ENCODE measurements at regions not wholly inside any gene's neighbourhood (a gene's known extent, or its start where the extent isn't known, plus 50 kb on each side); places are given as distances from the start of the nearest gene placed in this dataset.
"Not testable (repeated sequence)": the region's sequence is repeated elsewhere in the genome, so short reads cannot be mapped to it uniquely, and the experiment has no call there.

- no peak for DNase-seq
Measured at GRCh38 chr22:44628835-44629234, 73.2 kb upstream of the PRR5 start.

GRCh38 chr22:44628273-44628672 is 73.7 kb upstream of the PRR5 start:
- no peak for DNase-seq

GRCh38 chr22:44627521-44628139 is 74.4 kb upstream of the PRR5 start:
- DNase-seq, result no peak

GRCh38 chr22:44625981-44626687 is 75.9 kb upstream of the PRR5 start:
- peak; percentile 82 for DNase-seq

- no peak for DNase-seq
Measured at GRCh38 chr22:44625421-44625760, 76.6 kb upstream of the PRR5 start.

- no peak for DNase-seq
Measured at GRCh38 chr22:44624689-44625420, 77.1 kb upstream of the PRR5 start.

- no peak for DNase-seq
Measured at GRCh38 chr22:44623771-44624510, 78.1 kb upstream of the PRR5 start.

- DNase-seq, result no peak
Measured at GRCh38 chr22:44622679-44623078, 79.3 kb upstream of the PRR5 start.

GRCh38 chr22:44622147-44622427 is 79.9 kb upstream of the PRR5 start:
- DNase-seq, result no peak

- DNase-seq, result no peak
Measured at GRCh38 chr22:44621401-44622146, 80.4 kb upstream of the PRR5 start.

GRCh38 chr22:44620841-44621257 is 81.2 kb upstream of the PRR5 start:
- DNase-seq, result no peak

- peak; percentile 82 for DNase-seq
Measured at GRCh38 chr22:44620129-44620840, 81.7 kb upstream of the PRR5 start.

GRCh38 chr22:44619560-44620128 is 82.4 kb upstream of the PRR5 start:
- not testable (repeated sequence) for DNase-seq

GRCh38 chr22:44618910-44619309 is 83.1 kb upstream of the PRR5 start:
- DNase-seq, result not testable (repeated sequence)

- no peak for DNase-seq
Measured at GRCh38 chr22:44618400-44618799, 83.6 kb upstream of the PRR5 start.

GRCh38 chr22:44617828-44618227 is 84.2 kb upstream of the PRR5 start:
- no peak for DNase-seq

- no peak for DNase-seq
Measured at GRCh38 chr22:44616882-44617655, 84.9 kb upstream of the PRR5 start.

- DNase-seq, result no peak
Measured at GRCh38 chr22:44616461-44616860, 85.5 kb upstream of the PRR5 start.

- no peak for DNase-seq
Measured at GRCh38 chr22:44615602-44616180, 86.3 kb upstream of the PRR5 start.

GRCh38 chr22:44615146-44615545 is 86.9 kb upstream of the PRR5 start:
- no peak for DNase-seq

- no peak for DNase-seq
Measured at GRCh38 chr22:44613196-44613595, 88.8 kb upstream of the PRR5 start.

All from CD4-positive, alpha-beta T cell treated with Interleukin-17A for 4 hours (primary cell).